Endothelial cell (in vitro differentiated cells): ENCODE measurements at regions not wholly inside any gene's neighbourhood (a gene's known extent, or its start where the extent isn't known, plus 50 kb on each side); places are given as distances from the start of the nearest gene placed in this dataset.

ENCODE experiments used
- DNase-seq: peaks from one replicate; pipeline ENCODE4 v3.0.0; 2021; ENCODE audit warnings: low spot score
- H3K27ac Mint-ChIP-seq: one replicate; pipeline ENCODE4 v1.8.0; 2021; ENCODE audit warnings: mixed read lengths, inconsistent platforms; ENCODE audit not compliant: unreplicated experiment
- H3K27me3 Mint-ChIP-seq: one replicate; pipeline ENCODE4 v1.8.0; 2021; ENCODE audit warnings: mild to moderate bottlenecking, moderate library complexity, mixed read lengths, inconsistent platforms; ENCODE audit not compliant: unreplicated experiment
- H3K36me3 Mint-ChIP-seq: one replicate; pipeline ENCODE4 v1.8.0; 2021; ENCODE audit warnings: mild to moderate bottlenecking, low read depth, mixed read lengths, inconsistent platforms; ENCODE audit not compliant: unreplicated experiment
- H3K4me1 Mint-ChIP-seq: one replicate; pipeline ENCODE4 v1.8.0; 2021; ENCODE audit warnings: mild to moderate bottlenecking, mixed read lengths, inconsistent platforms; ENCODE audit not compliant: unreplicated experiment
- H3K4me3 Mint-ChIP-seq: one replicate; pipeline ENCODE4 v1.8.0; 2021; ENCODE audit warnings: mild to moderate bottlenecking, mixed read lengths, inconsistent platforms; ENCODE audit not compliant: unreplicated experiment
- H3K9me3 Mint-ChIP-seq: one replicate; pipeline ENCODE4 v1.8.0; 2021; ENCODE audit warnings: mixed read lengths, inconsistent platforms; ENCODE audit not compliant: unreplicated experiment
- CTCF ChIP-seq: fragments of 200-600 bp; sonication (generic); IDR thresholded peaks from one replicate; pipeline ENCODE4 v1.5.0; 2021; ENCODE audit warnings: antibody characterized with exemption; ENCODE audit not compliant: unreplicated experiment

- Mint-ChIP-seq H3K4me3 (no peak overlapping the region), H3K4me1 (no peaks in the 10 kb centered on the region), H3K9me3 (no peaks in the 10 kb centered on the region), H3K27me3 (peaks cover 2% of the 10 kb centered on the region), H3K27ac (no peak overlapping the region), H3K36me3 (peaks cover 11% of the 10 kb centered on the region)
- DNase-seq, result no peak
- no peak for TF ChIP-seq CTCF
These were observed 113.6 kb downstream of the OAT start for GRCh38 chr10:124305131-124305530.

- H3K36me3 Mint-ChIP-seq, result peaks cover 11% of the 10 kb centered on the region
These were observed 114.9 kb downstream of the OAT start for GRCh38 chr10:124303662-124304418.

GRCh38 chr10:124302951-124303505 lies 115.7 kb downstream of the OAT start:
- TF ChIP-seq CTCF, result no peak
- peaks cover 11% of the 10 kb centered on the region for H3K36me3 Mint-ChIP-seq

More at GRCh38 chr10:124303662-124304418, 114.9 kb downstream of the OAT start:
- H3K4me3 Mint-ChIP-seq, result no peak overlapping the region
- H3K9me3 Mint-ChIP-seq, result no peaks in the 10 kb centered on the region
- H3K27ac Mint-ChIP-seq, result no peak overlapping the region
- peaks cover 2% of the 10 kb centered on the region for H3K27me3 Mint-ChIP-seq
- no peaks in the 10 kb centered on the region for H3K4me1 Mint-ChIP-seq
- TF ChIP-seq CTCF, result no peak
- DNase-seq, result no peak

GRCh38 chr10:124301736-124302135 lies 117.0 kb downstream of the OAT start:
- H3K9me3 Mint-ChIP-seq, result no peaks in the 10 kb centered on the region
- peaks cover 11% of the 10 kb centered on the region for H3K36me3 Mint-ChIP-seq
- no peaks in the 10 kb centered on the region for H3K27me3 Mint-ChIP-seq
- no peak overlapping the region for H3K4me3 Mint-ChIP-seq
- H3K27ac Mint-ChIP-seq, result no peak overlapping the region
- H3K4me1 Mint-ChIP-seq, result no peaks in the 10 kb centered on the region
- DNase-seq, result no peak
- no peak for TF ChIP-seq CTCF

More at GRCh38 chr10:124302951-124303505, 115.7 kb downstream of the OAT start:
- H3K27me3 Mint-ChIP-seq, result peaks cover 2% of the 10 kb centered on the region
- no peak overlapping the region for H3K27ac Mint-ChIP-seq
- no peak overlapping the region for H3K4me3 Mint-ChIP-seq
- DNase-seq, result no peak
- no peaks in the 10 kb centered on the region for H3K4me1 Mint-ChIP-seq
- H3K9me3 Mint-ChIP-seq, result no peaks in the 10 kb centered on the region

- no peak for TF ChIP-seq CTCF
- no peak overlapping the region for H3K4me3 Mint-ChIP-seq
- peaks cover 11% of the 10 kb centered on the region for H3K36me3 Mint-ChIP-seq
- no peaks in the 10 kb centered on the region for H3K4me1 Mint-ChIP-seq
- no peaks in the 10 kb centered on the region for H3K9me3 Mint-ChIP-seq
- no peaks in the 10 kb centered on the region for H3K27me3 Mint-ChIP-seq
- no peak for DNase-seq
- H3K27ac Mint-ChIP-seq, result no peak overlapping the region
These were observed 118.0 kb downstream of the OAT start for GRCh38 chr10:124300735-124301134.
